Activated T-cell treated with anti-CD3 and anti-CD28 coated beads, Interleukin-2, amount 50 U/mL, for 72 hours (primary cell): ENCODE measurements at regions not wholly inside any gene's neighbourhood (a gene's known extent, or its start where the extent isn't known, plus 50 kb on each side); places are given as distances from the start of the nearest gene placed in this dataset.
"Not testable (repeated sequence)": the region's sequence is repeated elsewhere in the genome, so short reads cannot be mapped to it uniquely, and the experiment has no call there.

Experiments used
- ATAC-seq, 2 donors: fragments of 150-1000 bp; cut with Tn5 transposase; replicated peaks in 1 of 2; 2 replicates each; pipeline ENCODE4 v1.10.0; 2021; ENCODE audit warnings: moderate library complexity in 2 of 2, mild to moderate bottlenecking in 1 of 2
- DNase-seq, 2 donors: peaks; one replicate each; pipeline ENCODE4 v3.0.0; 2021 to 2022; ENCODE audit warnings: mixed read lengths in 1 of 2
- H3K27ac Mint-ChIP-seq: one replicate; pipeline ENCODE4 v1.8.0; 2022; ENCODE audit warnings: mild to moderate bottlenecking, moderate library complexity, mixed read lengths
- H3K27me3 Mint-ChIP-seq: one replicate; pipeline ENCODE4 v1.8.0; 2022; ENCODE audit warnings: low read depth, mixed read lengths
- H3K36me3 Mint-ChIP-seq, 2 donors: one replicate each; pipeline ENCODE4 v1.8.0; 2022; ENCODE audit warnings: mixed read lengths in 2 of 2, mild to moderate bottlenecking in 1 of 2; ENCODE audit not compliant: insufficient read depth in 2 of 2
- H3K4me1 Mint-ChIP-seq: one replicate; pipeline ENCODE4 v1.8.0; 2022; ENCODE audit warnings: low read depth, mixed read lengths
- H3K4me3 Mint-ChIP-seq, 2 donors: one replicate each; pipeline ENCODE4 v1.8.0; 2022; ENCODE audit warnings: mild to moderate bottlenecking in 2 of 2, mixed read lengths in 2 of 2, moderate library complexity in 2 of 2
- H3K9me3 Mint-ChIP-seq, 2 donors: one replicate each; pipeline ENCODE4 v1.8.0; 2022; ENCODE audit warnings: mixed read lengths in 2 of 2

- Mint-ChIP-seq H3K36me3 (no peaks in the 10 kb centered on the region), H3K4me3 (no peak overlapping the region), H3K4me1 (no peaks in the 10 kb centered on the region), H3K27me3 (no peaks in the 10 kb centered on the region), H3K9me3 (peaks cover 0 to 3% of the 10 kb centered on the region in 2 donors), H3K27ac (no peak overlapping the region)
- DNase-seq: no peak
- ATAC-seq: no peak
These were observed 495.9 kb upstream of the NAALADL2 start for GRCh38 chr3:174363256-174363655.

GRCh38 chr3:174365796-174366195 is 493.3 kb upstream of the NAALADL2 start:
- ATAC-seq (no peak), DNase-seq (no peak)
- H3K36me3 Mint-ChIP-seq: no peaks in the 10 kb centered on the region
- H3K27ac Mint-ChIP-seq: no peak overlapping the region
- peaks cover 3 to 10% of the 10 kb centered on the region in 2 donors for H3K9me3 Mint-ChIP-seq
- no peaks in the 10 kb centered on the region for H3K27me3 Mint-ChIP-seq
- H3K4me1 Mint-ChIP-seq: no peaks in the 10 kb centered on the region
- no peak overlapping the region for H3K4me3 Mint-ChIP-seq

- H3K4me1 Mint-ChIP-seq, H3K36me3 Mint-ChIP-seq, H3K4me3 Mint-ChIP-seq, ATAC-seq, DNase-seq, H3K27ac Mint-ChIP-seq, H3K27me3 Mint-ChIP-seq: not testable (repeated sequence)
- peaks cover 3 to 11% of the 10 kb centered on the region in 2 donors for H3K9me3 Mint-ChIP-seq
These were observed 492.2 kb upstream of the NAALADL2 start for GRCh38 chr3:174366904-174367303.

GRCh38 chr3:174376346-174376745 is 482.8 kb upstream of the NAALADL2 start:
- no peak for ATAC-seq
- no peak for DNase-seq
- Mint-ChIP-seq H3K4me3 (no peak overlapping the region), H3K27ac (no peak overlapping the region), H3K27me3 (no peaks in the 10 kb centered on the region), H3K9me3 (no peaks in the 10 kb centered on the region), H3K4me1 (no peaks in the 10 kb centered on the region), H3K36me3 (no peaks in the 10 kb centered on the region)

- Mint-ChIP-seq H3K36me3 (no peaks in the 10 kb centered on the region), H3K4me1 (no peaks in the 10 kb centered on the region), H3K27ac (no peak overlapping the region), H3K4me3 (no peak overlapping the region), H3K27me3 (no peaks in the 10 kb centered on the region), H3K9me3 (no peaks in the 10 kb centered on the region)
- ATAC-seq (no peak), DNase-seq (no peak)
These were observed 482.0 kb upstream of the NAALADL2 start for GRCh38 chr3:174377096-174377495.

GRCh38 chr3:174377684-174378083 is 481.4 kb upstream of the NAALADL2 start:
- no peak overlapping the region for H3K27ac Mint-ChIP-seq
- no peaks in the 10 kb centered on the region for H3K27me3 Mint-ChIP-seq
- no peak overlapping the region for H3K4me3 Mint-ChIP-seq
- DNase-seq (no peak), ATAC-seq (no peak)
- H3K36me3 Mint-ChIP-seq: no peaks in the 10 kb centered on the region
- no peaks in the 10 kb centered on the region for H3K9me3 Mint-ChIP-seq
- H3K4me1 Mint-ChIP-seq: no peaks in the 10 kb centered on the region

GRCh38 chr3:174382878-174383277 is 476.3 kb upstream of the NAALADL2 start:
- Mint-ChIP-seq H3K27me3 (no peaks in the 10 kb centered on the region), H3K9me3 (peaks cover 0 to 3% of the 10 kb centered on the region in 2 donors), H3K27ac (no peak overlapping the region), H3K36me3 (no peaks in the 10 kb centered on the region), H3K4me3 (no peak overlapping the region), H3K4me1 (no peaks in the 10 kb centered on the region)
- no peak for ATAC-seq
- no peak for DNase-seq

- Mint-ChIP-seq H3K36me3 (no peaks in the 10 kb centered on the region), H3K27ac (no peak overlapping the region), H3K9me3 (peaks cover 3 to 9% of the 10 kb centered on the region in 2 donors), H3K4me3 (no peak overlapping the region), H3K27me3 (no peaks in the 10 kb centered on the region), H3K4me1 (no peaks in the 10 kb centered on the region)
- no peak for ATAC-seq
- DNase-seq: no peak
These were observed 471.4 kb upstream of the NAALADL2 start for GRCh38 chr3:174387736-174388135.

- DNase-seq: no peak
- no peaks in the 10 kb centered on the region for H3K36me3 Mint-ChIP-seq
These were observed 461.3 kb upstream of the NAALADL2 start for GRCh38 chr3:174397848-174398247.

GRCh38 chr3:174398761-174399160 is 460.4 kb upstream of the NAALADL2 start:
- H3K36me3 Mint-ChIP-seq: no peaks in the 10 kb centered on the region
- H3K27me3 Mint-ChIP-seq: no peaks in the 10 kb centered on the region
- H3K4me3 Mint-ChIP-seq: no peak overlapping the region
- DNase-seq: no peak
- H3K9me3 Mint-ChIP-seq: peaks cover 5 to 7% of the 10 kb centered on the region in 2 donors
- ATAC-seq: no peak
- H3K27ac Mint-ChIP-seq: no peak overlapping the region
- no peaks in the 10 kb centered on the region for H3K4me1 Mint-ChIP-seq

More at GRCh38 chr3:174397848-174398247, 461.3 kb upstream of the NAALADL2 start:
- Mint-ChIP-seq H3K4me1 (no peaks in the 10 kb centered on the region), H3K4me3 (no peak overlapping the region), H3K27me3 (no peaks in the 10 kb centered on the region), H3K9me3 (peaks cover 5 to 7% of the 10 kb centered on the region in 2 donors), H3K27ac (no peak overlapping the region)
- ATAC-seq: no peak

GRCh38 chr3:174403831-174404230 is 455.3 kb upstream of the NAALADL2 start:
- DNase-seq (no peak), ATAC-seq (no peak)
- H3K4me1 Mint-ChIP-seq: no peaks in the 10 kb centered on the region
- no peaks in the 10 kb centered on the region for H3K27me3 Mint-ChIP-seq
- H3K27ac Mint-ChIP-seq: no peak overlapping the region
- H3K9me3 Mint-ChIP-seq: peaks cover 8 to 9% of the 10 kb centered on the region in 2 donors
- no peak overlapping the region for H3K4me3 Mint-ChIP-seq
- no peaks in the 10 kb centered on the region for H3K36me3 Mint-ChIP-seq

GRCh38 chr3:174408310-174408709 is 450.8 kb upstream of the NAALADL2 start:
- H3K36me3 Mint-ChIP-seq: no peaks in the 10 kb centered on the region
- H3K4me1 Mint-ChIP-seq: no peaks in the 10 kb centered on the region
- H3K4me3 Mint-ChIP-seq: no peak overlapping the region
- H3K27me3 Mint-ChIP-seq: no peaks in the 10 kb centered on the region
- peaks cover 4 to 6% of the 10 kb centered on the region in 2 donors for H3K9me3 Mint-ChIP-seq
- H3K27ac Mint-ChIP-seq: no peak overlapping the region
- ATAC-seq (no peak), DNase-seq (no peak)

GRCh38 chr3:174409086-174409743 is 449.9 kb upstream of the NAALADL2 start:
- no peak overlapping the region for H3K27ac Mint-ChIP-seq

More at GRCh38 chr3:174409086-174409743, 449.9 kb upstream of the NAALADL2 start:
- H3K4me3 Mint-ChIP-seq: no peak overlapping the region
- no peaks in the 10 kb centered on the region for H3K4me1 Mint-ChIP-seq
- no peak for DNase-seq
- ATAC-seq: no peak
- H3K36me3 Mint-ChIP-seq: no peaks in the 10 kb centered on the region
- no peaks in the 10 kb centered on the region for H3K27me3 Mint-ChIP-seq
- peaks cover 4 to 6% of the 10 kb centered on the region in 2 donors for H3K9me3 Mint-ChIP-seq
